BLaER1 treated with 17β-estradiol and CSF1 and Interleukin-3, amounts not matched to agents 10 nM and 100 nM (cell line): ENCODE measurements at regions not wholly inside any gene's neighbourhood (a gene's known extent, or its start where the extent isn't known, plus 50 kb on each side); places are given as distances from the start of the nearest gene placed in this dataset.
A peak's percentile ranks its signal among the peaks of the same experiment; 100 is the strongest.

Source experiments
- H3K27ac ChIP-seq, 11 experiments: shearing (Covaris generic); formaldehyde crosslinking; 2 replicates each; pipeline ENCODE4 v1.8.1; 2022
- H3K27me3 ChIP-seq, 11 experiments: shearing (Covaris generic); formaldehyde crosslinking; 2 replicates each; pipeline ENCODE4 v1.8.1; 2022
- H3K36me3 ChIP-seq, 11 experiments: shearing (Covaris generic); formaldehyde crosslinking; 2 replicates each; pipeline ENCODE4 v1.8.1; 2022
- H3K4me1 ChIP-seq, 10 experiments: shearing (Covaris generic); formaldehyde crosslinking; 2 replicates each; pipeline ENCODE4 v1.8.1; 2022
- H3K4me2 ChIP-seq, 11 experiments: shearing (Covaris generic); formaldehyde crosslinking; 2 replicates each; pipeline ENCODE4 v1.8.1; 2022
- H3K4me3 ChIP-seq, 10 experiments: shearing (Covaris generic); formaldehyde crosslinking; 2 replicates each; pipeline ENCODE4 v1.8.1; 2022
- H3K9ac ChIP-seq, 11 experiments: shearing (Covaris generic); formaldehyde crosslinking; 2 replicates each; pipeline ENCODE4 v1.8.1; 2022
- H3K9me3 ChIP-seq, 11 experiments: shearing (Covaris generic); formaldehyde crosslinking; replicated peaks in 1 of 11; 2 replicates each; pipeline ENCODE4 v1.8.1; 2022
- H4K20me1 ChIP-seq, 11 experiments: shearing (Covaris generic); formaldehyde crosslinking; 2 replicates each; pipeline ENCODE4 v1.8.1; 2022
- Cebpa-rat ChIP-seq, 11 experiments: shearing (Covaris generic); IDR thresholded peaks; 2 replicates each; pipeline ENCODE4 v1.8.1; 2022

DNA sequence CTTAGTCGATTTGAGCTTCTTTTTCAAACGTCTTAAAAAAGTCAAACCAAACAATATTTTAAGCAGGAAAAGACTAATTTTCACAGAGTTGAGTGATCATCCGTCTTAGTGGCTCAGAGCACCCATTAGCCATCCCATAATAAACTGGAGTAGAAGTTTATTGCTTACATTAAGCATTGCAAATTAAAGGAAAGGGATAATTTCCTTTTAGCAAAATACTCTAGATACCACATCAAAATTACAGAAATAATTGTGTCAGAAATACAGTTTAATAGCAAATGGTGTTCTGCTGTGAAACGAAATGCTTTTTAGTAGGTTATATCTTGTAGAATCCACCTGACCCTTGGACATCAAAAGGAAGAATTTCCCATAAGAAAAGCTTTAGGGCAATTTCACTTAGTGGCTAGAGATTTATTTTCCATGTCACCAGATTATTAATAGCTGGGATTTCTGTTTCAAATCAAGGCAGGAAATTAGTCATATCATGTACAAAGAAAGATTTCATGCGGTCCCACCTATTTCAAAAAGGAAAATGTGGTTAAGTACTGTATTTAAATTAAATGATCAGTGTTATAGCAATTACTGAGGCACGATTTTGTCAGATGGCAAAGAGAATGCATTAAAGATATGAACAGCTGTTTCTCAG is 96.2 kb downstream of the NPTX2 start:
- peak overlapping the region in 1 of 11 experiments; percentile 6; a peak in 1 of 22 replicates for H3K9ac ChIP-seq
- no peaks in the 10 kb centered on the region for H3K27me3 ChIP-seq
- peaks cover 15 to 29% (median 21%) of the 10 kb centered on the region in 10 experiments; a peak in 19 of 20 replicates for H3K4me1 ChIP-seq
- peak overlapping the region in 9 of 11 experiments; percentile 10 to 54 (median 27); a peak in 11 of 22 replicates for H3K27ac ChIP-seq
- TF ChIP-seq Cebpa-rat (IDR thresholded peaks at IDR 0.05) = no peak
- H3K4me3 ChIP-seq = no peak overlapping the region
- H3K4me2 ChIP-seq = peak overlapping the region; percentile 42 to 76 (median 52); a peak in 21 of 22 replicates
- H3K36me3 ChIP-seq = no peaks in the 10 kb centered on the region
- peaks cover 3 to 20% (median 11%) of the 10 kb centered on the region in 11 experiments; a peak in 18 of 22 replicates for H3K9me3 ChIP-seq
- no peaks in the 10 kb centered on the region for H4K20me1 ChIP-seq

DNA sequence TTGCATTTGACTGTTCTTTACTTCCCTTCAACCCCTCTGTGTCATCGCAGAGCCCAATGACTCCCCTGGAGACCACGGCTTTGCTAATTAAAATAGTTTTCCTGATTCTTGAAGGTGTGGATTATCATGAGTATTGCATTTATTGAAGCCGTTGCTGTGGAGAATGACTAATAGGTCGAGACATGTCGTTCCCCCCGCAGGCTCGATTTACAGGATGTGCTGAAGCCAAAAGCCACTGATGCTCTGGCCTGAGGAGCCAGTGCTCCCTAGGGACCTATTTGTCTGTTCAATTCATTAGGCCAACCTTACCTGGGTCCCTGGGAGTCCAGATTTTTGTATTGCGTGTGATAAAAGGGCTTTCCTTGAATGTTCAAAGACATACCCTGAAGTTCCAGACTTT is 102.3 kb downstream of the NPTX2 start:
- peaks cover under 1 to 11% (median 7%) of the 10 kb centered on the region in 10 experiments; a peak in 13 of 20 replicates for H3K4me1 ChIP-seq
- no peak overlapping the region for H3K9ac ChIP-seq
- no peaks in the 10 kb centered on the region for H4K20me1 ChIP-seq
- H3K27me3 ChIP-seq = no peaks in the 10 kb centered on the region
- H3K27ac ChIP-seq = no peak overlapping the region
- no peak for TF ChIP-seq Cebpa-rat (IDR thresholded peaks at IDR 0.05)
- H3K4me3 ChIP-seq = no peak overlapping the region
- no peak overlapping the region for H3K4me2 ChIP-seq
- H3K36me3 ChIP-seq = no peaks in the 10 kb centered on the region
- no peaks in the 10 kb centered on the region for H3K9me3 ChIP-seq

DNA sequence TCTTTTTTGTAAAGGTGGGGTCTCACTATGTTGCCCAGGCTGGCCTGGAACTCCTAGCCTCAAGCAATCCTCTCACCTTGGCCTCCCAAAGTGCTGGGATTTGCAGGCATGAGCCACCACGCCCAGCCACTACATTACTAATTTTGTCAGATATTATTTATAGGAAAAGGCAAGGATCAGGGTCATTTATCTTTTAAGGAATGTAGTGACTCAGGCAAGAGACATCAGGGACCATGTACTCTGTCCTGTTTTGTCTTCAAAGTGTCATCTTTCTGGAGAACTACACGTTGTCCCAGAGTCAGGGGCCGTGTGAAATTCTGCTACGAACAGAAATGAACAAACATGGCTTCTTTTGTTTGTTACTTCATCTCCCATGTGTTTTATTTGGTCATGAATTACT is 105.3 kb downstream of the NPTX2 start:
- TF ChIP-seq Cebpa-rat (IDR thresholded peaks at IDR 0.05) = no peak
- no peak overlapping the region for H3K9ac ChIP-seq
- H3K4me3 ChIP-seq = no peak overlapping the region
- no peaks in the 10 kb centered on the region for H3K36me3 ChIP-seq
- H3K4me1 ChIP-seq = peaks cover 0 to 9% (median 7%) of the 10 kb centered on the region in 10 experiments; a peak in 9 of 20 replicates
- H3K27ac ChIP-seq = no peak overlapping the region
- H4K20me1 ChIP-seq = no peaks in the 10 kb centered on the region
- no peak overlapping the region for H3K4me2 ChIP-seq
- no peaks in the 10 kb centered on the region for H3K27me3 ChIP-seq
- H3K9me3 ChIP-seq = no peaks in the 10 kb centered on the region

DNA sequence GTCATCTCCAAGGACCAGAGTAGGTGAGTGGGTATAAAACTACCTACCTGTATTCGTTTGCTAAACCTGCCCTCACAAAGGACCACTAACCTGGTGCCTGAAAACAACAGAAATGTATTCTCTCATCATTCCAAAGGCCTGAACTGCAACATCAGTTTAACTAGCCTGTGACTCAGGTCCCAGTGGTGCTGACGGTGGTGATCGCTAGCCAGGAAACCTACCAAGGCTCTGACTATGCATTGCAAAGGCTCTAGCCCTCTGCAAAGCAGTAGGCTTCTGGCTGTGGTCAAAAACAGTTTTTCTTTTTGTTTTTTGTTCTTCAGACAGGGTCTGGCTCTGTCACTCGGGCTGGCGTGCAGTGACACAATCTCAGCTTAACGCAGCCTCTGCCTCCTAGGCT is 107.5 kb downstream of the NPTX2 start:
- H4K20me1 ChIP-seq = no peaks in the 10 kb centered on the region
- H3K9ac ChIP-seq = no peak overlapping the region
- H3K27me3 ChIP-seq = no peaks in the 10 kb centered on the region
- H3K4me1 ChIP-seq = peaks cover 0 to 12% (median 3%) of the 10 kb centered on the region in 10 experiments; a peak in 10 of 20 replicates
- TF ChIP-seq Cebpa-rat (IDR thresholded peaks at IDR 0.05) = no peak
- H3K36me3 ChIP-seq = no peaks in the 10 kb centered on the region
- H3K27ac ChIP-seq = no peak overlapping the region
- H3K4me3 ChIP-seq = no peak overlapping the region
- no peak overlapping the region for H3K4me2 ChIP-seq
- H3K9me3 ChIP-seq = no peaks in the 10 kb centered on the region

DNA sequence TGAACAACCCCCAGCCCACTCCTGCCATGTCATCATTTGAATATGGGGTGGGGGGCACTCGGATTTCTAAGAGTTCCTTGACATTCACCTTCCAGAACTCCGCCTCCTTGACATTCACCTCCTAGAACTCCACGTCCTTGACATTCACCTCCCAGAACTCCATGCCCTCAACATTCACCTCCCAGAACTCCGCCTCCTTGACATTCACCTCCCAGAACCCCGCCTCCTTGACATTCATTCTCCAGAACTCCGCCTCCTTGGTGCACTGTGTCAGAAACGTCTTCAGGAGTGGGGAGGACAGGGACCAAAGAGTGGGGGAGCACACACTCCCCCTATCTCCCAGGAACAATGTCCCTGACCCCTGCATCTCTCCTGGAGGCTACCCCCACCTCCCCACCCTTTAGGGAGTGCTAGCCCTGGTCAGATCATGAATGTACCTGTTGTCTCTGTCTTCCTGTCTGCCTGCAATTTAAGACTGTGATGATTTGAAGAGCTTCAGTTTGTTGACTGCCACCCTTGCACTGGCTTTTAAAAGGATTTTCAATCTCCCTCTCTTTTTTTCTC is 110.1 kb downstream of the NPTX2 start:
- no peaks in the 10 kb centered on the region for H3K36me3 ChIP-seq
- TF ChIP-seq Cebpa-rat (IDR thresholded peaks at IDR 0.05) = no peak
- no peak overlapping the region for H3K4me2 ChIP-seq
- H3K27ac ChIP-seq = no peak overlapping the region
- H3K4me1 ChIP-seq = peaks cover 0 to 20% (median 5%) of the 10 kb centered on the region in 10 experiments; a peak in 9 of 20 replicates
- H3K27me3 ChIP-seq = no peaks in the 10 kb centered on the region
- H3K9ac ChIP-seq = no peak overlapping the region
- no peak overlapping the region for H3K4me3 ChIP-seq
- H4K20me1 ChIP-seq = no peaks in the 10 kb centered on the region
- no peaks in the 10 kb centered on the region for H3K9me3 ChIP-seq

DNA sequence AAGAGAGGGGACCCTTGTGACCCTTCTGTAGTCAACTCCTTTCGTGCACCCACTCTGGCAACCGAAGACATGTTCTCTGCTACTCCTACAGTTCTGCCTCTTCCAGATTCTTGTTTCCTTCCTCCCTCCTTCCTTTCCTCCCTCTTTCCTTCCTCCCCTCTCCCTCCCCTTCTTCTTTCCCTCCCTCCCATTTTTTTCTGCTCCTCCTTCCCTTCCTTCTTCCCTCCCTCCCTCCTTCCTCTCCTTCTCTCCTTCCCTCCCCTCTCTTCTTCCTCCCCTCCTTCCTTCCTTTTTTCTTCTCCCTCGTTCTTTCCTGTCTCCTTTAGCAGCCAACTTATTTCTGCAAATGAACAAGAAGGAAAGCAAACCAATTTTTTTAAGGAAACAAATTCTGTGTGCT is 111.5 kb downstream of the NPTX2 start:
- peaks cover 0 to 7% (median 0%) of the 10 kb centered on the region in 11 experiments; a peak in 4 of 22 replicates for H3K9me3 ChIP-seq
- H3K27me3 ChIP-seq = no peaks in the 10 kb centered on the region

DNA sequence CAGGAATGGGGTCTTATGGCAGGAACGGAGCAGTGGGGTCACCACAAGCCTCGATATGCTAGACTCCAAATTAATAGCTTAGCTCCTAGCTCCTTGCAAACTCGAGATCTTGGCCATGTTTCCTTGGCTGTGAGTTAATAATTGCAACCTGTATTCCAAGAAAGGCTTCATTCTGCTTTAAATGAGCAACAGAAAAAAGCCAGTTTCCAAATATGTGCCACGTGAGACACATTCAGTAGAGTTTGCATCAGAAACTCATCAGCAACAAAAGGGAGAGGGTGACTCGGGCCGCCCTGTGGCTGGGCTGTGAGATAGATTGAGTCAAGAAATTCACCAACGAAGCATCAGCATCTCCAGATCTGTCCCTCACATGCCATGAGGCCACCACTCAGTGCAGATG is 112.0 kb downstream of the NPTX2 start:
- peaks cover 0 to 26% (median 7%) of the 10 kb centered on the region in 10 experiments; a peak in 9 of 20 replicates for H3K4me1 ChIP-seq
- TF ChIP-seq Cebpa-rat (IDR thresholded peaks at IDR 0.05) = no peak
- H3K36me3 ChIP-seq = no peaks in the 10 kb centered on the region
- no peak overlapping the region for H3K27ac ChIP-seq
- H3K9me3 ChIP-seq = peaks cover 0 to 7% (median 0%) of the 10 kb centered on the region in 11 experiments; a peak in 4 of 22 replicates
- no peaks in the 10 kb centered on the region for H3K27me3 ChIP-seq
- peak overlapping the region in 3 of 11 experiments; percentile 7 to 28 (median 27); a peak in 2 of 22 replicates for H3K4me2 ChIP-seq
- H4K20me1 ChIP-seq = no peaks in the 10 kb centered on the region
- no peak overlapping the region for H3K4me3 ChIP-seq
- H3K9ac ChIP-seq = no peak overlapping the region

More for the DNA sequence above, 111.5 kb downstream of the NPTX2 start:
- Histone ChIP-seq H3K4me1 (peaks cover 0 to 26% (median 7%) of the 10 kb centered on the region in 10 experiments; a peak in 9 of 20 replicates), H3K27ac (no peak overlapping the region), H3K4me3 (no peak overlapping the region), H3K4me2 (peak overlapping the region in 3 of 11 experiments; percentile 7 to 28 (median 27); a peak in 4 of 22 replicates), H3K36me3 (no peaks in the 10 kb centered on the region), H4K20me1 (no peaks in the 10 kb centered on the region), H3K9ac (no peak overlapping the region)
- no peak for TF ChIP-seq Cebpa-rat (IDR thresholded peaks at IDR 0.05)

DNA sequence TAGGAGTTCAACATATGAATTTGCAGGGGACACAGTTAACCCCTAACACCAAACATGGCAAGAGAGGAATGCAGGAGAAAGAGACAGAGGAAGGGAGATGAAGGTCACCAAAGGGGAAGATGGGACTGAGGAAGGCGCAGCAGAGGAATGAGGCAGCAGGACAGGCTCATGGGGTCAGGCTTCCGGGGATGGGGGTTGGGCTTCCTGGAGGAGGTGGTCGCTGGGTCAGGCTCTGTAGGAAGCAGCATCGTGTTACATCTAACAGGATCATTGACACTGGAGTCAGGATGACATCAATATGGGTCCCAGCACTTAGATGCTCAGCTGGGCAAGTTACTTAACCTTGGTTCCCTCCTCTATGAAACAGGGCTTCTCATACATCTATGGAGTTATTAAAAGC is 113.2 kb downstream of the NPTX2 start:
- no peak overlapping the region for H3K4me2 ChIP-seq
- no peak overlapping the region for H3K27ac ChIP-seq
- peaks cover 0 to 26% (median 7%) of the 10 kb centered on the region in 10 experiments; a peak in 9 of 20 replicates for H3K4me1 ChIP-seq
- no peaks in the 10 kb centered on the region for H4K20me1 ChIP-seq
- H3K27me3 ChIP-seq = no peaks in the 10 kb centered on the region
- no peak overlapping the region for H3K4me3 ChIP-seq
- H3K36me3 ChIP-seq = no peaks in the 10 kb centered on the region
- peaks cover 0 to 7% (median 0%) of the 10 kb centered on the region in 11 experiments; a peak in 4 of 22 replicates for H3K9me3 ChIP-seq
- no peak for TF ChIP-seq Cebpa-rat (IDR thresholded peaks at IDR 0.05)
- H3K9ac ChIP-seq = no peak overlapping the region

DNA sequence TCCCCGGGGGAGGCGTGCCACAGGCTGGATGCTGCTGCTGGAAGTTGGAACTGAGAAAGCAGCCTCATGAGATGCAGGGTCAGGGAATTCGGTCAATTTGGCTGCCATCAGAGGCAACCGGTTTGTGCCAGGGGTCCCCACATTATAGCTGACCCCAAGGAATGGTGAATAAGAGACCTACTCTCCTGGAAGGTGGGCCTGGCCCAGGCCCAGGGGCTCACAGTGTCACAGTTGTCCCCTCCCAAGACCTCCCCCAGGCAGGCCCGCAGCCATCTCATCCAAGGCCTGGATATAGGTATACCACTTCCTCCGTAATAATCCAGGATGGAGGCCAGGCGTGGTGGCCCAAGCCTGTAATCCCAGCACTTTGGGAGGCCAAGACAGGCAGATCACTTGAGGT is 114.6 kb downstream of the NPTX2 start:
- TF ChIP-seq Cebpa-rat (IDR thresholded peaks at IDR 0.05) = no peak
- Histone ChIP-seq H4K20me1 (no peaks in the 10 kb centered on the region), H3K9me3 (peaks cover 0 to 7% (median 0%) of the 10 kb centered on the region in 11 experiments; a peak in 4 of 22 replicates), H3K36me3 (no peaks in the 10 kb centered on the region), H3K4me2 (no peak overlapping the region), H3K4me3 (no peak overlapping the region), H3K4me1 (peaks cover 0 to 26% (median 6%) of the 10 kb centered on the region in 10 experiments; a peak in 9 of 20 replicates), H3K27me3 (no peaks in the 10 kb centered on the region), H3K27ac (no peak overlapping the region), H3K9ac (no peak overlapping the region)
